Muscle of leg (tissue), 3 donors: ENCODE measurements at regions not wholly inside any gene's neighbourhood (a gene's known extent, or its start where the extent isn't known, plus 50 kb on each side); places are given as distances from the start of the nearest gene placed in this dataset.

Source experiments
- DNase-seq: peaks from one replicate; pipeline ENCODE4 v3.0.0; 2013
- H3K27ac ChIP-seq: one replicate; pipeline ENCODE4 v1.5.1; 2013; ENCODE audit warnings: mild to moderate bottlenecking, low read length, control low read depth
- H3K27me3 ChIP-seq: one replicate; pipeline ENCODE4 v1.6.1; 2013; ENCODE audit warnings: low read length; ENCODE audit not compliant: control insufficient read depth, insufficient read depth
- H3K36me3 ChIP-seq: one replicate; pipeline ENCODE4 v1.6.1; 2013; ENCODE audit warnings: low read length; ENCODE audit not compliant: control insufficient read depth, insufficient read depth
- H3K4me1 ChIP-seq: one replicate; pipeline ENCODE4 v1.6.1; 2013; ENCODE audit warnings: low read length; ENCODE audit not compliant: control insufficient read depth, insufficient read depth
- H3K4me3 ChIP-seq: one replicate; pipeline ENCODE4 v1.5.1; 2013; ENCODE audit warnings: low read length, control low read depth
- H3K9me3 ChIP-seq: replicated peaks from 2 replicates; pipeline ENCODE4 v1.6.1; 2013; ENCODE audit warnings: low read depth, low read length; ENCODE audit not compliant: control insufficient read depth
- WGBS: methylation state at CpG from one replicate; pipeline ENCODE4 v1.1.5; 2013; ENCODE audit warnings: missing lambda C conversion rate; ENCODE audit not compliant: insufficient coverage; 5-methylcytosine and 5-hydroxymethylcytosine counted together

GRCh38 chr17:65359016-65359415, 202.4 kb downstream of the AXIN2 start:
- WGBS: 78% methylated on average over 2 of the region's 3 CpGs
- Histone ChIP-seq H3K4me3 (no peak overlapping the region), H3K9me3 (no peaks in the 10 kb centered on the region), H3K27me3 (peaks cover 4% of the 10 kb centered on the region), H3K27ac (no peak overlapping the region), H3K36me3 (no peaks in the 10 kb centered on the region), H3K4me1 (no peaks in the 10 kb centered on the region)
- no peak for DNase-seq

GRCh38 chr17:65356536-65356935, 204.9 kb downstream of the AXIN2 start:
- Histone ChIP-seq H3K27me3 (peaks cover 4% of the 10 kb centered on the region), H3K4me3 (no peak overlapping the region), H3K9me3 (no peaks in the 10 kb centered on the region), H3K36me3 (no peaks in the 10 kb centered on the region), H3K27ac (no peak overlapping the region), H3K4me1 (no peaks in the 10 kb centered on the region)
- 90% methylated on average over 1 of the region's 5 CpGs for WGBS
- no peak for DNase-seq

GRCh38 chr17:65355246-65355645, 206.2 kb downstream of the AXIN2 start:
- H3K4me3 ChIP-seq: no peak overlapping the region
- H3K36me3 ChIP-seq: no peaks in the 10 kb centered on the region
- no peaks in the 10 kb centered on the region for H3K4me1 ChIP-seq
- H3K27me3 ChIP-seq: peaks cover 4% of the 10 kb centered on the region
- no peak for DNase-seq
- WGBS: no CpG with 5 or more reads among the region's 4 CpGs
- H3K9me3 ChIP-seq: no peaks in the 10 kb centered on the region
- no peak overlapping the region for H3K27ac ChIP-seq

- Histone ChIP-seq H3K27me3 (no peaks in the 10 kb centered on the region), H3K27ac (no peak overlapping the region), H3K4me1 (no peaks in the 10 kb centered on the region), H3K4me3 (no peak overlapping the region), H3K9me3 (no peaks in the 10 kb centered on the region), H3K36me3 (no peaks in the 10 kb centered on the region)
- WGBS: no CpG with 5 or more reads among the region's 1 CpG
- DNase-seq: no peak
Observed at GRCh38 chr17:65349916-65350315, 211.5 kb downstream of the AXIN2 start.

- H3K27me3 ChIP-seq: no peaks in the 10 kb centered on the region
- no peaks in the 10 kb centered on the region for H3K9me3 ChIP-seq
- no peak overlapping the region for H3K27ac ChIP-seq
- H3K4me1 ChIP-seq: no peaks in the 10 kb centered on the region
- no peak for DNase-seq
- 92% methylated on average over 2 of the region's 2 CpGs for WGBS
- H3K36me3 ChIP-seq: no peaks in the 10 kb centered on the region
- no peak overlapping the region for H3K4me3 ChIP-seq
Observed at GRCh38 chr17:65346166-65346565, 209.0 kb downstream of the RGS9 start.

- WGBS: 69% methylated on average over 5 of the region's 15 CpGs
- Histone ChIP-seq H3K4me3 (no peak overlapping the region), H3K27me3 (no peaks in the 10 kb centered on the region), H3K27ac (no peak overlapping the region), H3K36me3 (no peaks in the 10 kb centered on the region), H3K4me1 (no peaks in the 10 kb centered on the region), H3K9me3 (peaks cover 2% of the 10 kb centered on the region)
- DNase-seq: no peak
Observed at GRCh38 chr17:65345261-65346005, 208.3 kb downstream of the RGS9 start.

- Histone ChIP-seq H3K36me3 (no peaks in the 10 kb centered on the region), H3K4me3 (no peak overlapping the region), H3K27me3 (no peaks in the 10 kb centered on the region), H3K27ac (no peak overlapping the region), H3K4me1 (no peaks in the 10 kb centered on the region), H3K9me3 (peaks cover 2% of the 10 kb centered on the region)
- DNase-seq: no peak
Observed at GRCh38 chr17:65340401-65340800, 203.2 kb downstream of the RGS9 start.

- H3K27me3 ChIP-seq: no peaks in the 10 kb centered on the region
- no peak overlapping the region for H3K27ac ChIP-seq
- 95% methylated on average over 3 of the region's 6 CpGs for WGBS
- no peak overlapping the region for H3K4me3 ChIP-seq
- no peaks in the 10 kb centered on the region for H3K36me3 ChIP-seq
- H3K9me3 ChIP-seq: no peaks in the 10 kb centered on the region
- DNase-seq: no peak
- no peaks in the 10 kb centered on the region for H3K4me1 ChIP-seq
Observed at GRCh38 chr17:65334406-65334805, 197.2 kb downstream of the RGS9 start.

GRCh38 chr17:65332779-65333178, 195.6 kb downstream of the RGS9 start:
- H3K4me3 ChIP-seq: no peak overlapping the region
- no CpG with 5 or more reads among the region's 3 CpGs for WGBS
- H3K4me1 ChIP-seq: no peaks in the 10 kb centered on the region
- H3K27ac ChIP-seq: no peak overlapping the region
- H3K27me3 ChIP-seq: no peaks in the 10 kb centered on the region
- no peaks in the 10 kb centered on the region for H3K36me3 ChIP-seq
- H3K9me3 ChIP-seq: no peaks in the 10 kb centered on the region
- DNase-seq: no peak

GRCh38 chr17:65332375-65332774, 195.2 kb downstream of the RGS9 start:
- H3K27me3 ChIP-seq: no peaks in the 10 kb centered on the region
- no peaks in the 10 kb centered on the region for H3K36me3 ChIP-seq
- DNase-seq: no peak
- H3K4me3 ChIP-seq: no peak overlapping the region
- H3K4me1 ChIP-seq: no peaks in the 10 kb centered on the region
- 75% methylated on average over 1 of the region's 1 CpG for WGBS
- H3K9me3 ChIP-seq: no peaks in the 10 kb centered on the region
- no peak overlapping the region for H3K27ac ChIP-seq

GRCh38 chr17:65328567-65328966, 191.4 kb downstream of the RGS9 start:
- H3K27ac ChIP-seq: no peak overlapping the region
- no peaks in the 10 kb centered on the region for H3K36me3 ChIP-seq
- H3K4me3 ChIP-seq: no peak overlapping the region
- H3K27me3 ChIP-seq: no peaks in the 10 kb centered on the region
- no peaks in the 10 kb centered on the region for H3K9me3 ChIP-seq
- peaks cover 8% of the 10 kb centered on the region for H3K4me1 ChIP-seq
- DNase-seq: no peak
